H9 (cell line): ENCODE measurements at regions not wholly inside any gene's neighbourhood (a gene's known extent, or its start where the extent isn't known, plus 50 kb on each side); places are given as distances from the start of the nearest gene placed in this dataset.

Experiments
- DNase-seq: peaks from one replicate; pipeline ENCODE4 v3.0.0-alpha.2; 2017
- H2AFZ ChIP-seq: one replicate; pipeline ENCODE4 v1.6.1; 2013; ENCODE audit warnings: mild to moderate bottlenecking, low read length, control low read depth, moderate library complexity
- H2AK5ac ChIP-seq: 2 replicates; pipeline ENCODE4 v1.6.1; 2013; ENCODE audit warnings: low read length, control low read depth, mixed read lengths; ENCODE audit not compliant: insufficient read length
- H2BK120ac ChIP-seq: one replicate; pipeline ENCODE4 v1.6.1; 2013; ENCODE audit warnings: low read depth, mild to moderate bottlenecking, low read length, control low read depth, inconsistent platforms; ENCODE audit not compliant: poor library complexity, severe bottlenecking
- H2BK12ac ChIP-seq: 2 replicates; pipeline ENCODE4 v1.6.1; 2013; ENCODE audit warnings: low read length, control low read depth, mixed read lengths, low read depth; ENCODE audit not compliant: insufficient read length
- H2BK15ac ChIP-seq: 2 replicates; pipeline ENCODE4 v1.6.1; 2013; ENCODE audit warnings: low read depth, low read length, control low read depth
- H2BK20ac ChIP-seq: one replicate; pipeline ENCODE4 v1.6.1; 2013; ENCODE audit warnings: low read depth, mild to moderate bottlenecking, low read length, control low read depth, inconsistent platforms; ENCODE audit not compliant: poor library complexity, severe bottlenecking
- H2BK5ac ChIP-seq: 2 replicates; pipeline ENCODE4 v1.6.1; 2013; ENCODE audit warnings: low read length, control low read depth, mixed read lengths; ENCODE audit not compliant: insufficient read length
- H3K14ac ChIP-seq: 2 replicates; pipeline ENCODE4 v1.6.1; 2013; ENCODE audit warnings: low read length, control low read depth; ENCODE audit not compliant: insufficient read depth
- H3K18ac ChIP-seq: 2 replicates; pipeline ENCODE4 v1.6.1; 2013; ENCODE audit warnings: low read depth, mild to moderate bottlenecking, mixed read lengths, low read length, control low read depth; ENCODE audit not compliant: insufficient read length
- H3K23ac ChIP-seq: 2 replicates; pipeline ENCODE4 v1.6.1; 2013; ENCODE audit warnings: low read length, control low read depth, mixed read lengths, low read depth; ENCODE audit not compliant: insufficient read length
- H3K23me2 ChIP-seq: 2 replicates; pipeline ENCODE4 v1.6.1; 2013; ENCODE audit warnings: low read depth, mild to moderate bottlenecking, mixed read lengths, low read length, control low read depth; ENCODE audit not compliant: insufficient read length, poor library complexity, severe bottlenecking
- H3K27ac ChIP-seq: 2 replicates; pipeline ENCODE4 v1.5.1; 2013; ENCODE audit warnings: low read length, control low read depth, mixed read lengths, low read depth; ENCODE audit not compliant: insufficient read length
- H3K27me3 ChIP-seq: 2 replicates; pipeline ENCODE4 v1.6.1; 2013; ENCODE audit warnings: low read length, control low read depth, inconsistent platforms; ENCODE audit not compliant: insufficient read depth
- H3K4ac ChIP-seq: 2 replicates; pipeline ENCODE4 v1.6.1; 2013; ENCODE audit warnings: low read depth, mild to moderate bottlenecking, control low read depth, inconsistent platforms, low read length, moderate library complexity
- H3K4me1 ChIP-seq: 2 replicates; pipeline ENCODE4 v1.6.1; 2013; ENCODE audit warnings: low read length, control low read depth, inconsistent platforms; ENCODE audit not compliant: insufficient read depth
- H3K4me2 ChIP-seq: 2 replicates; pipeline ENCODE4 v1.6.1; 2013; ENCODE audit warnings: low read length, control low read depth, mixed read lengths; ENCODE audit not compliant: insufficient read length, insufficient read depth
- H3K56ac ChIP-seq: 2 replicates; pipeline ENCODE4 v1.6.1; 2013; ENCODE audit warnings: low read depth, mild to moderate bottlenecking, mixed read lengths, low read length, control low read depth; ENCODE audit not compliant: insufficient read length
- H3K79me1 ChIP-seq: 2 replicates; pipeline ENCODE4 v1.6.1; 2013; ENCODE audit warnings: low read depth, mild to moderate bottlenecking, moderate library complexity, low read length, control low read depth, inconsistent platforms; ENCODE audit not compliant: insufficient read depth, poor library complexity, severe bottlenecking
- H3K79me2 ChIP-seq: 2 replicates; pipeline ENCODE4 v1.6.1; 2013; ENCODE audit warnings: low read length, control low read depth, inconsistent platforms; ENCODE audit not compliant: insufficient read depth
- H3K9ac ChIP-seq: 2 replicates; pipeline ENCODE4 v1.6.1; 2013; ENCODE audit warnings: low read length, control low read depth, mixed read lengths; ENCODE audit not compliant: insufficient read length; ENCODE audit errors: extremely low read depth
- H3K9me3 ChIP-seq: one replicate; pipeline ENCODE4 v1.6.1; 2013; ENCODE audit warnings: low read depth, low read length, inconsistent platforms; ENCODE audit not compliant: control insufficient read depth
- H3T11ph ChIP-seq: one replicate; pipeline ENCODE4 v1.6.1; 2013; ENCODE audit warnings: mild to moderate bottlenecking, low read length, control low read depth, inconsistent platforms
- H4K20me1 ChIP-seq: one replicate; pipeline ENCODE4 v1.6.1; 2013; ENCODE audit not compliant: control insufficient read depth, insufficient read length, insufficient read depth
- H4K5ac ChIP-seq: 2 replicates; pipeline ENCODE4 v1.6.1; 2013; ENCODE audit warnings: low read depth, mild to moderate bottlenecking, mixed read lengths, low read length, control low read depth; ENCODE audit not compliant: insufficient read length
- H4K8ac ChIP-seq: replicated peaks from 2 replicates; pipeline ENCODE4 v1.6.1; 2013; ENCODE audit warnings: low read length, control low read depth, mixed read lengths, low read depth; ENCODE audit not compliant: insufficient read length
- H4K91ac ChIP-seq: 2 replicates; pipeline ENCODE4 v1.6.1; 2013; ENCODE audit warnings: low read depth, mild to moderate bottlenecking, moderate library complexity, mixed read lengths, low read length, control low read depth; ENCODE audit not compliant: insufficient read length
- H3K27ac Mint-ChIP-seq, 3 experiments: 2 replicates in 2 of 3; 3 replicates in 1 of 3; pipeline ENCODE4 v1.8.0; 2020 to 2021; ENCODE audit warnings: mixed read lengths in 3 of 3, mild to moderate bottlenecking in 1 of 3, moderate library complexity in 1 of 3
- H3K27me3 Mint-ChIP-seq: 2 replicates; pipeline ENCODE4 v1.8.0; 2021; ENCODE audit warnings: low read depth, mild to moderate bottlenecking, moderate library complexity, mixed read lengths
- H3K36me3 Mint-ChIP-seq, 3 experiments: 2 replicates in 2 of 3; 3 replicates in 1 of 3; pipeline ENCODE4 v1.8.0; 2020 to 2021; ENCODE audit warnings: low read depth in 3 of 3, mixed read lengths in 3 of 3; ENCODE audit not compliant: insufficient read depth in 1 of 3
- H3K4me1 Mint-ChIP-seq, 2 experiments: 2 replicates each; pipeline ENCODE4 v1.8.0; 2020; ENCODE audit warnings: mixed read lengths in 2 of 2
- H3K4me3 Mint-ChIP-seq, 2 experiments: 2 replicates in 1 of 2; 3 replicates in 1 of 2; pipeline ENCODE4 v1.8.0; 2020 to 2021; ENCODE audit warnings: mild to moderate bottlenecking in 2 of 2, mixed read lengths in 2 of 2, moderate library complexity in 1 of 2
- H3K9me3 Mint-ChIP-seq, 2 experiments: 2 replicates in 1 of 2; 3 replicates in 1 of 2; pipeline ENCODE4 v1.8.0; 2020; ENCODE audit warnings: mild to moderate bottlenecking in 2 of 2, mixed read lengths in 2 of 2, moderate library complexity in 1 of 2
- CTCF ChIP-seq: fragments of 200-600 bp; sonication (generic); conservative IDR thresholded peaks from 3 replicates; pipeline ENCODE4 v1.8.0; 2021; ENCODE audit warnings: antibody characterized with exemption, mild to moderate bottlenecking
- WGBS: extraction: QIAGEN DNeasy Blood & Tissue Kit; methylation state at CpG from one replicate; pipeline ENCODE4 v1.1.7; 2013; ENCODE audit warnings: missing lambda C conversion rate, low lambda C conversion rate, mixed read lengths; ENCODE audit not compliant: insufficient read length; ENCODE audit errors: extremely low coverage; 5-methylcytosine and 5-hydroxymethylcytosine counted together

- Histone ChIP-seq H3K9me3 (no peaks in the 10 kb centered on the region), H3K4ac (no peak overlapping the region), H4K5ac (no peak overlapping the region), H2AK5ac (no peak overlapping the region), H3K4me2 (no peak overlapping the region), H4K8ac (no peak overlapping the region), H3K56ac (no peak overlapping the region), H2BK15ac (no peak overlapping the region), H3T11ph (no peak overlapping the region), H2AFZ (no peak overlapping the region), H3K23me2 (no peaks in the 10 kb centered on the region), H3K4me1 (peaks cover 5% of the 10 kb centered on the region; the same call in 1 of the 2 replicates), H4K20me1 (no peaks in the 10 kb centered on the region), H3K18ac (no peak overlapping the region), H3K23ac (no peak overlapping the region), H3K9ac (no peak overlapping the region), H3K14ac (no peak overlapping the region), H3K79me2 (no peaks in the 10 kb centered on the region), H3K79me1 (no peaks in the 10 kb centered on the region), H2BK20ac (no peak overlapping the region), H2BK12ac (no peak overlapping the region), H3K27me3 (no peaks in the 10 kb centered on the region), H4K91ac (no peak overlapping the region), H2BK120ac (no peak overlapping the region), H3K27ac (no peak overlapping the region), H2BK5ac (no peak overlapping the region)
- H3K36me3 Mint-ChIP-seq: no peaks in the 10 kb centered on the region; a peak in 1 of 7 replicates
- TF ChIP-seq CTCF: no peak
- no peak overlapping the region for H3K4me3 Mint-ChIP-seq
- no peak overlapping the region for H3K27ac Mint-ChIP-seq
- H3K27me3 Mint-ChIP-seq: no peaks in the 10 kb centered on the region; the same call in 1 of the 2 replicates
- H3K9me3 Mint-ChIP-seq: no peaks in the 10 kb centered on the region
- DNase-seq: no peak
- H3K4me1 Mint-ChIP-seq: peaks cover 11 to 15% of the 10 kb centered on the region in 2 experiments
- WGBS: no CpG with 5 or more reads among the region's 5 CpGs
Measured at GRCh38 chr20:20959031-20959755, 147.0 kb downstream of the LINC00237 start.
